ENCODE measurements at regions not wholly inside any gene's neighbourhood (a gene's known extent, or its start where the extent isn't known, plus 50 kb on each side); places are given as distances from the start of the nearest gene placed in this dataset.
"Not testable (repeated sequence)": the region's sequence is repeated elsewhere in the genome, so short reads cannot be mapped to it uniquely, and the experiment has no call there.

- no peak for TF ChIP-seq ZNF134 (CRISPR knock-in tag; conservative IDR thresholded peaks at IDR 0.05)
- TF ChIP-seq ZNF780A (CRISPR knock-in tag; IDR thresholded peaks at IDR 0.05), result no peak
- no peak for TF ChIP-seq HNRNPH1 (optimal IDR thresholded peaks at IDR 0.05; ENCODE audit: low read depth, low read length)
- TF ChIP-seq SNAPC5 (CRISPR knock-in tag; IDR thresholded peaks at IDR 0.05), result no peak
- TF ChIP-seq E2F6 (IDR thresholded peaks at IDR 0.05; ENCODE audit: borderline replicate concordance in 1 of 2, extremely low read depth in 1 of 2, insufficient read depth in 1 of 2, insufficient read length in 1 of 2, low read depth in 1 of 2, low read length in 1 of 2, poor library complexity in 1 of 2, severe bottlenecking in 1 of 2), result no peak
These were observed 218.3 kb upstream of the ZC4H2 start (continued) for GRCh38 chrX:65194547-65194946.

GRCh38 chrX:65163325-65163724 is 187.1 kb upstream of the ZC4H2 start:
- 0% methylated on average over 9 of the region's 10 CpGs for WGBS (ENCODE audit: insufficient coverage, low coverage, missing lambda C conversion rate)
- BruUV-seq (replicated peaks); FAIRE-seq: not testable (repeated sequence)

More at GRCh38 chrX:65163325-65163724, 187.1 kb upstream of the ZC4H2 start:
- H3K9me1 ChIP-seq (ENCODE audit: control insufficient read depth, insufficient read depth, low read length); H3K9me3 ChIP-seq (replicated peaks; ENCODE audit: control insufficient read depth, insufficient read depth, low read depth, low read length); H3K27ac ChIP-seq (ENCODE audit: extremely low read depth, low read depth, low read length); CTCF ChIA-PET (ENCODE audit: low intra/inter-chr PET ratio); H3K27me3 ChIP-seq (ENCODE audit: control insufficient read depth in 2 of 2, insufficient read depth in 2 of 2, low read length in 2 of 2); H3K4me2 ChIP-seq (ENCODE audit: insufficient read depth, low read length); H3K36me3 ChIP-seq (ENCODE audit: control insufficient read depth, insufficient read depth, low read length); H3K79me2 ChIP-seq (ENCODE audit: control insufficient read depth, insufficient read depth, low read length); H4K20me1 ChIP-seq (replicated peaks; ENCODE audit: control insufficient read depth, insufficient read depth, low read length); H3K4me1 ChIP-seq (replicated peaks in 1 of 2; ENCODE audit: control insufficient read depth in 2 of 2, insufficient read depth in 2 of 2, low read length in 2 of 2); ATAC-seq; in situ Hi-C loops (cut with MboI); H3K4me3 ChIP-seq; H3K9ac ChIP-seq (ENCODE audit: insufficient read depth in 1 of 2, low read depth in 2 of 2, low read length in 2 of 2); intact Hi-C loops (cut with micrococcal nuclease); DNase-seq (ENCODE audit: extremely low read depth in 1 of 4, low spot score in 3 of 4); H2AFZ ChIP-seq (ENCODE audit: low read depth, low read length); POLR2A ChIA-PET: not testable (repeated sequence)

All from K562 (cell line).